ENCODE measurements at regions not wholly inside any gene's neighbourhood (a gene's known extent, or its start where the extent isn't known, plus 50 kb on each side); places are given as distances from the start of the nearest gene placed in this dataset.
"Not testable (repeated sequence)": the region's sequence is repeated elsewhere in the genome, so short reads cannot be mapped to it uniquely, and the experiment has no call there.

- no peak overlapping the region for H3K4me3 ChIP-seq (ENCODE audit: low read depth, low read length)
- no peak for TF ChIP-seq CTCF (IDR thresholded peaks at IDR 0.05; ENCODE audit: insufficient read depth, low read length, missing control alignments)
- CTCF ChIA-PET, result interaction anchor here (0.9 kb wide), 2 partner anchors 12 to 305 kb away, joined by 3 read pairs; no protein-coding TSS in a partner anchor
- POLR2A ChIA-PET, result no interaction called here
- DNase-seq (ENCODE audit: low read depth, low spot score), result no peak
Measured at GRCh38 chr15:62649793-62650420, 392.6 kb upstream of the TPM1 start.

- no peak for DNase-seq (ENCODE audit: low read depth, low spot score)
- ChIA-PET CTCF (interaction anchor here (0.8 kb wide), 1 partner anchor 9 kb away, joined by 3 read pairs; no protein-coding TSS in a partner anchor), POLR2A (no interaction called here)
- TF ChIP-seq CTCF (IDR thresholded peaks at IDR 0.05; ENCODE audit: insufficient read depth, low read length, missing control alignments), result no peak
- no peak overlapping the region for H3K4me3 ChIP-seq (ENCODE audit: low read depth, low read length)
Measured at GRCh38 chr15:62653122-62653521, 389.4 kb upstream of the TPM1 start.

- CTCF ChIA-PET, result interaction anchor here (1.1 kb wide), 1 partner anchor 39 kb away, joined by 4 read pairs; no protein-coding TSS in a partner anchor
- TF ChIP-seq CTCF (IDR thresholded peaks at IDR 0.05; ENCODE audit: insufficient read depth, low read length, missing control alignments), result no peak
Measured at GRCh38 chr15:62656071-62656470, 386.5 kb upstream of the TPM1 start.

GRCh38 chr15:62657501-62657900, 385.0 kb upstream of the TPM1 start:
- DNase-seq (ENCODE audit: low read depth, low spot score); POLR2A ChIA-PET; H3K4me3 ChIP-seq (ENCODE audit: low read depth, low read length): not testable (repeated sequence)
- CTCF ChIA-PET, result interaction anchor here (0.6 to 1.4 kb wide), 3 partner anchors 9 to 243 kb away, joined by 3 read pairs; no protein-coding TSS in a partner anchor

More at GRCh38 chr15:62656071-62656470, 386.5 kb upstream of the TPM1 start:
- DNase-seq (ENCODE audit: low read depth, low spot score), result no peak
- H3K4me3 ChIP-seq (ENCODE audit: low read depth, low read length), result no peak overlapping the region
- POLR2A ChIA-PET, result no interaction called here

- CTCF ChIA-PET, result interaction anchor here (0.8 to 1.2 kb wide), 2 partner anchors 23 to 24 kb away, joined by 3 read pairs; no protein-coding TSS in a partner anchor
- POLR2A ChIA-PET, result no interaction called here
- TF ChIP-seq CTCF (IDR thresholded peaks at IDR 0.05; ENCODE audit: insufficient read depth, low read length, missing control alignments), result no peak
- no peak for DNase-seq (ENCODE audit: low read depth, low spot score)
- no peak overlapping the region for H3K4me3 ChIP-seq (ENCODE audit: low read depth, low read length)
Measured at GRCh38 chr15:62658498-62658897, 384.0 kb upstream of the TPM1 start.

- ChIA-PET CTCF (interaction anchor here (0.6 kb wide), 1 partner anchor 66 kb away, joined by 4 read pairs; no protein-coding TSS in a partner anchor), POLR2A (no interaction called here)
- DNase-seq (ENCODE audit: low read depth, low spot score), result no peak
- no peak overlapping the region for H3K4me3 ChIP-seq (ENCODE audit: low read depth, low read length)
- no peak for TF ChIP-seq CTCF (IDR thresholded peaks at IDR 0.05; ENCODE audit: insufficient read depth, low read length, missing control alignments)
Measured at GRCh38 chr15:62663547-62663946, 379.0 kb upstream of the TPM1 start.

- CTCF ChIA-PET, result no interaction called here
- DNase-seq (ENCODE audit: low read depth, low spot score), result no peak
- POLR2A ChIA-PET, result no interaction called here
- TF ChIP-seq CTCF (IDR thresholded peaks at IDR 0.05; ENCODE audit: insufficient read depth, low read length, missing control alignments), result no peak
- no peak overlapping the region for H3K4me3 ChIP-seq (ENCODE audit: low read depth, low read length)
Measured at GRCh38 chr15:62665449-62665848, 377.1 kb upstream of the TPM1 start.
